ENCODE measurements at regions not wholly inside any gene's neighbourhood (a gene's known extent, or its start where the extent isn't known, plus 50 kb on each side); places are given as distances from the start of the nearest gene placed in this dataset.

GRCh38 chr6:103995571-103995970 lies 864.1 kb downstream of the HACE1 start:
- no peak for TF ChIP-seq CTCF (IDR thresholded peaks at IDR 0.05; ENCODE audit: insufficient read depth, low read length, poor library complexity, severe bottlenecking)
- no peak for TF ChIP-seq EZH2phosphoT487 (conservative IDR thresholded peaks at IDR 0.05; ENCODE audit: low read length)
